ENCODE measurements at regions not wholly inside any gene's neighbourhood (a gene's known extent, or its start where the extent isn't known, plus 50 kb on each side); places are given as distances from the start of the nearest gene placed in this dataset.

DNA sequence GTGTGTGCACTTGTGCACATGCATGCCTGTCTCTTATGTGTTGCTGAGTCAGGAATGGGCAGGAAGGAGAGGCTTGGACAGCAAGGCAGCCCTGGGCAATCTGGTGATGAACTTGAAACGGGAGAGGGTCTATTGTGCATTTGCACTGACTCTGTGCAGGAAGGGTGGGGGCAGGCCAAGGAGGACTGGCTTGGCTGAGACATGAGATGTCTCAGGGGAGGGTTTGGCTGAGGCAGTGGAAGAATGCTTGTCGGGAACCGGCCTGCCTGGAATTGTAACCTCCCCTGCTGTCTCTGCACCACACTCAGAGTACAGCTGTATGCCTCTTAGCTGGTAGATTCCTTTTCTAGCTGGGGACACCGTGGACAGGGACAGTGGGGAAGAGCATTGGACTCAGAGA lies 176.1 kb upstream of the TNP1 start:
- no peak for DNase-seq
- Histone ChIP-seq H3K4me3 (ENCODE audit: low read depth, low read length) (no peak overlapping the region), H3K36me3 (no peaks in the 10 kb centered on the region), H3K9me3 (ENCODE audit: severe bottlenecking) (no peaks in the 10 kb centered on the region), H3K27me3 (ENCODE audit: insufficient read depth, low read depth, severe bottlenecking) (no peaks in the 10 kb centered on the region), H3K27ac (no peak overlapping the region)
- no peak for TF ChIP-seq CTCF (IDR thresholded peaks at IDR 0.05; ENCODE audit: low read depth, low read length)

- DNase-seq: no peak
- Histone ChIP-seq H3K27ac (no peak overlapping the region), H3K4me3 (ENCODE audit: low read depth, low read length) (no peak overlapping the region), H3K36me3 (no peaks in the 10 kb centered on the region), H3K9me3 (ENCODE audit: severe bottlenecking) (no peaks in the 10 kb centered on the region), H3K27me3 (ENCODE audit: insufficient read depth, low read depth, severe bottlenecking) (no peaks in the 10 kb centered on the region)
- no peak for TF ChIP-seq CTCF (IDR thresholded peaks at IDR 0.05; ENCODE audit: low read depth, low read length)
These were observed 173.3 kb upstream of the TNP1 start for GRCh38 chr2:217033186-217033585.

GRCh38 chr2:217031445-217031844 lies 171.6 kb upstream of the TNP1 start:
- TF ChIP-seq CTCF (IDR thresholded peaks at IDR 0.05; ENCODE audit: low read depth, low read length): no peak
- H3K9me3 ChIP-seq (ENCODE audit: severe bottlenecking): no peaks in the 10 kb centered on the region
- H3K27ac ChIP-seq: no peak overlapping the region
- no peaks in the 10 kb centered on the region for H3K36me3 ChIP-seq
- H3K27me3 ChIP-seq (ENCODE audit: insufficient read depth, low read depth, severe bottlenecking): no peaks in the 10 kb centered on the region
- no peak overlapping the region for H3K4me3 ChIP-seq (ENCODE audit: low read depth, low read length)
- no peak for DNase-seq

- Histone ChIP-seq H3K27me3 (ENCODE audit: insufficient read depth, low read depth, severe bottlenecking) (no peaks in the 10 kb centered on the region), H3K36me3 (no peaks in the 10 kb centered on the region), H3K9me3 (ENCODE audit: severe bottlenecking) (no peaks in the 10 kb centered on the region), H3K4me3 (ENCODE audit: low read depth, low read length) (no peak overlapping the region), H3K27ac (no peak overlapping the region)
- TF ChIP-seq CTCF (IDR thresholded peaks at IDR 0.05; ENCODE audit: low read depth, low read length): no peak
- DNase-seq: no peak
These were observed 170.2 kb upstream of the TNP1 start for GRCh38 chr2:217030081-217030480.

GRCh38 chr2:217028128-217028527 lies 168.3 kb upstream of the TNP1 start:
- TF ChIP-seq CTCF (IDR thresholded peaks at IDR 0.05; ENCODE audit: low read depth, low read length): no peak
- H3K36me3 ChIP-seq: no peaks in the 10 kb centered on the region
- H3K27ac ChIP-seq: no peak overlapping the region
- no peaks in the 10 kb centered on the region for H3K9me3 ChIP-seq (ENCODE audit: severe bottlenecking)
- no peak for DNase-seq
- no peak overlapping the region for H3K4me3 ChIP-seq (ENCODE audit: low read depth, low read length)
- H3K27me3 ChIP-seq (ENCODE audit: insufficient read depth, low read depth, severe bottlenecking): no peaks in the 10 kb centered on the region

- TF ChIP-seq CTCF (IDR thresholded peaks at IDR 0.05; ENCODE audit: low read depth, low read length): no peak
- H3K27ac ChIP-seq: no peak overlapping the region
- H3K27me3 ChIP-seq (ENCODE audit: insufficient read depth, low read depth, severe bottlenecking): no peaks in the 10 kb centered on the region
- no peak overlapping the region for H3K4me3 ChIP-seq (ENCODE audit: low read depth, low read length)
- DNase-seq: no peak
- H3K9me3 ChIP-seq (ENCODE audit: severe bottlenecking): no peaks in the 10 kb centered on the region
- no peaks in the 10 kb centered on the region for H3K36me3 ChIP-seq
These were observed 167.6 kb upstream of the TNP1 start for GRCh38 chr2:217027414-217027813.

Measured in WERI-Rb-1 (cell line).